ENCODE measurements at regions not wholly inside any gene's neighbourhood (a gene's known extent, or its start where the extent isn't known, plus 50 kb on each side); places are given as distances from the start of the nearest gene placed in this dataset.

- FAIRE-seq (no peak), DNase-seq (ENCODE audit: insufficient read length) (no peak)
- TF ChIP-seq POLR2AphosphoS5 (IDR thresholded peaks at IDR 0.05; ENCODE audit: low read depth, low read length) = no peak
- TF ChIP-seq TAF1 (IDR thresholded peaks at IDR 0.05; ENCODE audit: borderline replicate concordance, low read depth, low read length) = no peak
Measured at GRCh38 chr9:85397005-85397404, 344.7 kb downstream of the AGTPBP1 start.

GRCh38 chr9:85392260-85392659 lies 349.5 kb downstream of the AGTPBP1 start:
- TF ChIP-seq POLR2A (IDR thresholded peaks at IDR 0.05; ENCODE audit: low read depth, low read length) (no peak), TAF1 (IDR thresholded peaks at IDR 0.05; ENCODE audit: borderline replicate concordance, low read depth, low read length) (no peak), POLR2AphosphoS5 (IDR thresholded peaks at IDR 0.05; ENCODE audit: low read depth, low read length) (no peak)
- DNase-seq (ENCODE audit: insufficient read length) (no peak), FAIRE-seq (no peak)

- FAIRE-seq = no peak
- DNase-seq (ENCODE audit: insufficient read length) = no peak
- no peak for TF ChIP-seq POLR2A (IDR thresholded peaks at IDR 0.05; ENCODE audit: low read depth, low read length)
- TF ChIP-seq TAF1 (IDR thresholded peaks at IDR 0.05; ENCODE audit: borderline replicate concordance, low read depth, low read length) = no peak
- no peak for TF ChIP-seq POLR2AphosphoS5 (IDR thresholded peaks at IDR 0.05; ENCODE audit: low read depth, low read length)
Measured at GRCh38 chr9:85377731-85378289, 363.9 kb downstream of the AGTPBP1 start.

- DNase-seq (ENCODE audit: insufficient read length) (no peak), FAIRE-seq (no peak)
- TF ChIP-seq POLR2A (IDR thresholded peaks at IDR 0.05; ENCODE audit: low read depth, low read length) = no peak
- TF ChIP-seq POLR2AphosphoS5 (IDR thresholded peaks at IDR 0.05; ENCODE audit: low read depth, low read length) = no peak
- TF ChIP-seq TAF1 (IDR thresholded peaks at IDR 0.05; ENCODE audit: borderline replicate concordance, low read depth, low read length) = no peak
Measured at GRCh38 chr9:85368781-85369180, 373.0 kb downstream of the AGTPBP1 start.

GRCh38 chr9:85359161-85359560 lies 382.6 kb downstream of the AGTPBP1 start:
- DNase-seq (ENCODE audit: insufficient read length) = no peak
- no peak for TF ChIP-seq POLR2AphosphoS5 (IDR thresholded peaks at IDR 0.05; ENCODE audit: low read depth, low read length)
- TF ChIP-seq POLR2A (IDR thresholded peaks at IDR 0.05; ENCODE audit: low read depth, low read length) = no peak
- no peak for TF ChIP-seq TAF1 (IDR thresholded peaks at IDR 0.05; ENCODE audit: borderline replicate concordance, low read depth, low read length)
- no peak for FAIRE-seq

GRCh38 chr9:85349046-85349445 lies 392.7 kb downstream of the AGTPBP1 start:
- FAIRE-seq (no peak), DNase-seq (ENCODE audit: insufficient read length) (no peak)
- TF ChIP-seq TAF1 (IDR thresholded peaks at IDR 0.05; ENCODE audit: borderline replicate concordance, low read depth, low read length) (no peak), POLR2AphosphoS5 (IDR thresholded peaks at IDR 0.05; ENCODE audit: low read depth, low read length) (no peak), POLR2A (IDR thresholded peaks at IDR 0.05; ENCODE audit: low read depth, low read length) (no peak)

- no peak for TF ChIP-seq POLR2AphosphoS5 (IDR thresholded peaks at IDR 0.05; ENCODE audit: low read depth, low read length)
- no peak for TF ChIP-seq POLR2A (IDR thresholded peaks at IDR 0.05; ENCODE audit: low read depth, low read length)
- TF ChIP-seq TAF1 (IDR thresholded peaks at IDR 0.05; ENCODE audit: borderline replicate concordance, low read depth, low read length) = no peak
- FAIRE-seq = no peak
Measured at GRCh38 chr9:85347541-85347940, 394.2 kb downstream of the AGTPBP1 start.

GRCh38 chr9:85344901-85345300 lies 396.9 kb downstream of the AGTPBP1 start:
- DNase-seq (ENCODE audit: insufficient read length) (no peak), FAIRE-seq (no peak)
- TF ChIP-seq POLR2AphosphoS5 (IDR thresholded peaks at IDR 0.05; ENCODE audit: low read depth, low read length) = no peak
- TF ChIP-seq TAF1 (IDR thresholded peaks at IDR 0.05; ENCODE audit: borderline replicate concordance, low read depth, low read length) = no peak
- no peak for TF ChIP-seq POLR2A (IDR thresholded peaks at IDR 0.05; ENCODE audit: low read depth, low read length)

More at GRCh38 chr9:85347541-85347940, 394.2 kb downstream of the AGTPBP1 start:
- no peak for DNase-seq (ENCODE audit: insufficient read length)

- DNase-seq (ENCODE audit: insufficient read length) = no peak
- TF ChIP-seq POLR2AphosphoS5 (IDR thresholded peaks at IDR 0.05; ENCODE audit: low read depth, low read length) (no peak), POLR2A (IDR thresholded peaks at IDR 0.05; ENCODE audit: low read depth, low read length) (no peak), TAF1 (IDR thresholded peaks at IDR 0.05; ENCODE audit: borderline replicate concordance, low read depth, low read length) (no peak)
- no peak for FAIRE-seq
Measured at GRCh38 chr9:85339338-85339737, 402.4 kb downstream of the AGTPBP1 start.

- DNase-seq (ENCODE audit: insufficient read length) (no peak), FAIRE-seq (no peak)
- no peak for TF ChIP-seq TAF1 (IDR thresholded peaks at IDR 0.05; ENCODE audit: borderline replicate concordance, low read depth, low read length)
- TF ChIP-seq POLR2A (IDR thresholded peaks at IDR 0.05; ENCODE audit: low read depth, low read length) = no peak
- no peak for TF ChIP-seq POLR2AphosphoS5 (IDR thresholded peaks at IDR 0.05; ENCODE audit: low read depth, low read length)
Measured at GRCh38 chr9:85334228-85334627, 407.5 kb downstream of the AGTPBP1 start.

GRCh38 chr9:85332487-85332886 lies 409.3 kb downstream of the AGTPBP1 start:
- TF ChIP-seq TAF1 (IDR thresholded peaks at IDR 0.05; ENCODE audit: borderline replicate concordance, low read depth, low read length) = no peak
- no peak for TF ChIP-seq POLR2A (IDR thresholded peaks at IDR 0.05; ENCODE audit: low read depth, low read length)
- no peak for TF ChIP-seq POLR2AphosphoS5 (IDR thresholded peaks at IDR 0.05; ENCODE audit: low read depth, low read length)
- no peak for DNase-seq (ENCODE audit: insufficient read length)
- no peak for FAIRE-seq

GRCh38 chr9:85331626-85332025 lies 410.1 kb downstream of the AGTPBP1 start:
- TF ChIP-seq POLR2AphosphoS5 (IDR thresholded peaks at IDR 0.05; ENCODE audit: low read depth, low read length) (no peak), POLR2A (IDR thresholded peaks at IDR 0.05; ENCODE audit: low read depth, low read length) (no peak), TAF1 (IDR thresholded peaks at IDR 0.05; ENCODE audit: borderline replicate concordance, low read depth, low read length) (no peak)

More at GRCh38 chr9:85331626-85332025, 410.1 kb downstream of the AGTPBP1 start:
- DNase-seq (ENCODE audit: insufficient read length) (no peak), FAIRE-seq (no peak)
